ENCODE measurements at regions not wholly inside any gene's neighbourhood (a gene's known extent, or its start where the extent isn't known, plus 50 kb on each side); places are given as distances from the start of the nearest gene placed in this dataset.

DNA sequence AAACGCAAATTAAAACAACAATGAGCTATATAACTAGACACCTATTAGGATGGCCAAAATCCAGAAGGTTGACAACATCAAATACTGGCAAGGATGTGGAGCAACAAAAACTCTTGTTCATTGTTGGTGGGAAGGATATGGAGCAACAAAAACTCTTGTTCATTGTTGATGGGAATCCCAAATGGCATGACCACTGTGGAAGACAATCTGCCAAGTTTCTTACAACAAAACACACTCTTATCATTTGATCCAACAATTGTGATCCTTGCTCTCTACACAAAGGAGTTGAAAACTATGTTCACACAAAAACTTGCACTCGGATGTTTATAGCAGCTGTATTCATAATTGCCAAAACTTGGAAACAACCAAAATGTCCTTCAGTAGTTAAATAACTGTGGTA lies 61.8 kb upstream of the LAMA2 start:
- TF ChIP-seq, protein P1, sequence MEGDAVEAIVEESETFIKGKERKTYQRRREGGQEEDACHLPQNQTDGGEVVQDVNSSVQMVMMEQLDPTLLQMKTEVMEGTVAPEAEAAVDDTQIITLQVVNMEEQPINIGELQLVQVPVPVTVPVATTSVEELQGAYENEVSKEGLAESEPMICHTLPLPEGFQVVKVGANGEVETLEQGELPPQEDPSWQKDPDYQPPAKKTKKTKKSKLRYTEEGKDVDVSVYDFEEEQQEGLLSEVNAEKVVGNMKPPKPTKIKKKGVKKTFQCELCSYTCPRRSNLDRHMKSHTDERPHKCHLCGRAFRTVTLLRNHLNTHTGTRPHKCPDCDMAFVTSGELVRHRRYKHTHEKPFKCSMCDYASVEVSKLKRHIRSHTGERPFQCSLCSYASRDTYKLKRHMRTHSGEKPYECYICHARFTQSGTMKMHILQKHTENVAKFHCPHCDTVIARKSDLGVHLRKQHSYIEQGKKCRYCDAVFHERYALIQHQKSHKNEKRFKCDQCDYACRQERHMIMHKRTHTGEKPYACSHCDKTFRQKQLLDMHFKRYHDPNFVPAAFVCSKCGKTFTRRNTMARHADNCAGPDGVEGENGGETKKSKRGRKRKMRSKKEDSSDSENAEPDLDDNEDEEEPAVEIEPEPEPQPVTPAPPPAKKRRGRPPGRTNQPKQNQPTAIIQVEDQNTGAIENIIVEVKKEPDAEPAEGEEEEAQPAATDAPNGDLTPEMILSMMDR (optimal IDR thresholded peaks at IDR 0.05 in 1 of 3, IDR thresholded peaks at IDR 0.05 in 1 of 3, conservative IDR thresholded peaks at IDR 0.05 in 1 of 3; ENCODE audit: extremely low read depth in 1 of 3, insufficient read depth in 2 of 3, low read length in 3 of 3) = no peak
- TF ChIP-seq EZH2 (IDR thresholded peaks at IDR 0.05; ENCODE audit: low read length) = no peak
